GM12874 (cell line): ENCODE measurements at regions not wholly inside any gene's neighbourhood (a gene's known extent, or its start where the extent isn't known, plus 50 kb on each side); places are given as distances from the start of the nearest gene placed in this dataset.

Source experiments
- CTCF ChIP-seq: IDR thresholded peaks from 2 replicates; pipeline ENCODE4 v1.5.1; 2011; ENCODE audit warnings: low read depth, mild to moderate bottlenecking, control low read depth, low read length, moderate library complexity; ENCODE audit not compliant: insufficient read depth

- TF ChIP-seq CTCF = no peak
Observed at GRCh38 chr1:238350471-238350870, 459.7 kb upstream of the ZP4 start.

GRCh38 chr1:238346340-238346739 lies 455.6 kb upstream of the ZP4 start:
- TF ChIP-seq CTCF = no peak

GRCh38 chr1:238345837-238346236 lies 455.1 kb upstream of the ZP4 start:
- TF ChIP-seq CTCF = no peak

- no peak for TF ChIP-seq CTCF
Observed at GRCh38 chr1:238343852-238344251, 453.1 kb upstream of the ZP4 start.

- no peak for TF ChIP-seq CTCF
Observed at GRCh38 chr1:238341395-238341794, 450.7 kb upstream of the ZP4 start.

GRCh38 chr1:238340989-238341388 lies 450.3 kb upstream of the ZP4 start:
- no peak for TF ChIP-seq CTCF

GRCh38 chr1:238336531-238336930 lies 445.8 kb upstream of the ZP4 start:
- no peak for TF ChIP-seq CTCF

- no peak for TF ChIP-seq CTCF
Observed at GRCh38 chr1:238334170-238334569, 443.4 kb upstream of the ZP4 start.
